ENCODE measurements at regions not wholly inside any gene's neighbourhood (a gene's known extent, or its start where the extent isn't known, plus 50 kb on each side); places are given as distances from the start of the nearest gene placed in this dataset.

- Mint-ChIP-seq H3K4me1 (no peaks in the 10 kb centered on the region), H3K4me3 (no peak overlapping the region), H3K27ac (no peak overlapping the region), H3K27me3 (peaks cover 14% of the 10 kb centered on the region), H3K36me3 (ENCODE audit: low read depth) (no peaks in the 10 kb centered on the region)
- no peaks in the 10 kb centered on the region for H3K9me3 ChIP-seq (ENCODE audit: control insufficient read depth, low read length, poor library complexity, severe bottlenecking)
- no peak for DNase-seq
- ATAC-seq: no peak
These were observed 212.5 kb downstream of the CTTN start for GRCh38 chr11:70610566-70611565.

- ATAC-seq (no peak), DNase-seq (no peak)
- Mint-ChIP-seq H3K4me3 (no peak overlapping the region), H3K27me3 (peaks cover 14% of the 10 kb centered on the region), H3K36me3 (ENCODE audit: low read depth) (no peaks in the 10 kb centered on the region), H3K4me1 (no peaks in the 10 kb centered on the region), H3K27ac (no peak overlapping the region)
- no peaks in the 10 kb centered on the region for H3K9me3 ChIP-seq (ENCODE audit: control insufficient read depth, low read length, poor library complexity, severe bottlenecking)
These were observed 213.5 kb downstream of the CTTN start for GRCh38 chr11:70611821-70612220.

GRCh38 chr11:70612459-70613141 is 214.3 kb downstream of the CTTN start:
- Mint-ChIP-seq H3K4me1 (no peaks in the 10 kb centered on the region), H3K36me3 (ENCODE audit: low read depth) (no peaks in the 10 kb centered on the region), H3K27ac (no peak overlapping the region), H3K27me3 (peaks cover 14% of the 10 kb centered on the region), H3K4me3 (no peak overlapping the region)
- no peak for ATAC-seq
- H3K9me3 ChIP-seq (ENCODE audit: control insufficient read depth, low read length, poor library complexity, severe bottlenecking): no peaks in the 10 kb centered on the region
- DNase-seq: no peak

- Mint-ChIP-seq H3K27me3 (peaks cover 10% of the 10 kb centered on the region), H3K36me3 (ENCODE audit: low read depth) (no peaks in the 10 kb centered on the region), H3K4me3 (no peak overlapping the region), H3K27ac (no peak overlapping the region), H3K4me1 (no peaks in the 10 kb centered on the region)
- H3K9me3 ChIP-seq (ENCODE audit: control insufficient read depth, low read length, poor library complexity, severe bottlenecking): no peaks in the 10 kb centered on the region
- ATAC-seq: no peak
- DNase-seq: no peak
These were observed 215.8 kb downstream of the CTTN start for GRCh38 chr11:70614034-70614681.

GRCh38 chr11:70615036-70615875 is 216.9 kb downstream of the CTTN start:
- peaks cover 10% of the 10 kb centered on the region for H3K27me3 Mint-ChIP-seq
- no peak overlapping the region for H3K4me3 Mint-ChIP-seq
- H3K4me1 Mint-ChIP-seq: no peaks in the 10 kb centered on the region
- ATAC-seq: no peak
- no peaks in the 10 kb centered on the region for H3K9me3 ChIP-seq (ENCODE audit: control insufficient read depth, low read length, poor library complexity, severe bottlenecking)
- H3K36me3 Mint-ChIP-seq (ENCODE audit: low read depth): no peaks in the 10 kb centered on the region
- no peak for DNase-seq
- no peak overlapping the region for H3K27ac Mint-ChIP-seq

- no peak overlapping the region for H3K4me3 Mint-ChIP-seq
- H3K9me3 ChIP-seq (ENCODE audit: control insufficient read depth, low read length, poor library complexity, severe bottlenecking): no peaks in the 10 kb centered on the region
- H3K36me3 Mint-ChIP-seq (ENCODE audit: low read depth): no peaks in the 10 kb centered on the region
- H3K27ac Mint-ChIP-seq: no peak overlapping the region
- ATAC-seq (no peak), DNase-seq (no peak)
- H3K4me1 Mint-ChIP-seq: no peaks in the 10 kb centered on the region
- peaks cover 5% of the 10 kb centered on the region for H3K27me3 Mint-ChIP-seq
These were observed 218.0 kb downstream of the CTTN start for GRCh38 chr11:70616317-70616716.

GRCh38 chr11:70616938-70617654 is 218.8 kb downstream of the CTTN start:
- no peak for ATAC-seq
- no peak overlapping the region for H3K27ac Mint-ChIP-seq
- peaks cover 5% of the 10 kb centered on the region for H3K27me3 Mint-ChIP-seq
- no peaks in the 10 kb centered on the region for H3K36me3 Mint-ChIP-seq (ENCODE audit: low read depth)
- no peaks in the 10 kb centered on the region for H3K4me1 Mint-ChIP-seq
- H3K9me3 ChIP-seq (ENCODE audit: control insufficient read depth, low read length, poor library complexity, severe bottlenecking): no peaks in the 10 kb centered on the region
- H3K4me3 Mint-ChIP-seq: no peak overlapping the region
- DNase-seq: no peak

- H3K36me3 Mint-ChIP-seq (ENCODE audit: low read depth): no peaks in the 10 kb centered on the region
- ATAC-seq (no peak), DNase-seq (no peak)
- no peaks in the 10 kb centered on the region for H3K27me3 Mint-ChIP-seq
- H3K4me3 Mint-ChIP-seq: no peak overlapping the region
- no peaks in the 10 kb centered on the region for H3K4me1 Mint-ChIP-seq
- H3K9me3 ChIP-seq (ENCODE audit: control insufficient read depth, low read length, poor library complexity, severe bottlenecking): no peaks in the 10 kb centered on the region
- H3K27ac Mint-ChIP-seq: no peak overlapping the region
These were observed 220.2 kb downstream of the CTTN start for GRCh38 chr11:70618431-70619101.

GRCh38 chr11:70619591-70619990 is 221.3 kb downstream of the CTTN start:
- DNase-seq: no peak
- Mint-ChIP-seq H3K4me3 (no peak overlapping the region), H3K27me3 (no peaks in the 10 kb centered on the region), H3K4me1 (no peaks in the 10 kb centered on the region), H3K36me3 (ENCODE audit: low read depth) (no peaks in the 10 kb centered on the region), H3K27ac (no peak overlapping the region)
- H3K9me3 ChIP-seq (ENCODE audit: control insufficient read depth, low read length, poor library complexity, severe bottlenecking): no peaks in the 10 kb centered on the region
- no peak for ATAC-seq

GRCh38 chr11:70620510-70621184 is 222.3 kb downstream of the CTTN start:
- no peaks in the 10 kb centered on the region for H3K9me3 ChIP-seq (ENCODE audit: control insufficient read depth, low read length, poor library complexity, severe bottlenecking)
- H3K36me3 Mint-ChIP-seq (ENCODE audit: low read depth): no peaks in the 10 kb centered on the region

GRCh38 chr11:70621241-70621640 is 222.9 kb downstream of the CTTN start:
- no peaks in the 10 kb centered on the region for H3K9me3 ChIP-seq (ENCODE audit: control insufficient read depth, low read length, poor library complexity, severe bottlenecking)
- DNase-seq (no peak), ATAC-seq (no peak)
- Mint-ChIP-seq H3K27ac (no peak overlapping the region), H3K4me3 (no peak overlapping the region), H3K36me3 (ENCODE audit: low read depth) (no peaks in the 10 kb centered on the region), H3K4me1 (no peaks in the 10 kb centered on the region), H3K27me3 (peaks cover 2% of the 10 kb centered on the region)

More at GRCh38 chr11:70620510-70621184, 222.3 kb downstream of the CTTN start:
- ATAC-seq: no peak
- no peak overlapping the region for H3K27ac Mint-ChIP-seq
- no peak overlapping the region for H3K4me3 Mint-ChIP-seq
- DNase-seq: no peak
- no peaks in the 10 kb centered on the region for H3K4me1 Mint-ChIP-seq
- no peaks in the 10 kb centered on the region for H3K27me3 Mint-ChIP-seq

All from T-helper 17 cell (primary cell).